ENCODE measurements at regions not wholly inside any gene's neighbourhood (a gene's known extent, or its start where the extent isn't known, plus 50 kb on each side); places are given as distances from the start of the nearest gene placed in this dataset.
A peak's percentile ranks its signal among the peaks of the same experiment; 100 is the strongest.
"Not testable (repeated sequence)": the region's sequence is repeated elsewhere in the genome, so short reads cannot be mapped to it uniquely, and the experiment has no call there.

- no peak for DNase-seq (ENCODE audit: low read depth)
These were observed 237.8 kb downstream of the UACA start for GRCh38 chr15:70525551-70525950.

GRCh38 chr15:70524470-70524869 lies 238.9 kb downstream of the UACA start:
- no peak for DNase-seq (ENCODE audit: low read depth)

GRCh38 chr15:70523616-70524015 lies 239.7 kb downstream of the UACA start:
- no peak for DNase-seq (ENCODE audit: low read depth)

- no peak for DNase-seq (ENCODE audit: low read depth)
These were observed 240.2 kb downstream of the UACA start for GRCh38 chr15:70523192-70523591.

GRCh38 chr15:70522323-70522966 lies 240.9 kb downstream of the UACA start:
- no peak for DNase-seq (ENCODE audit: low read depth)

- no peak for DNase-seq (ENCODE audit: low read depth)
These were observed 241.6 kb downstream of the UACA start for GRCh38 chr15:70521576-70522322.

GRCh38 chr15:70519616-70520015 lies 243.7 kb downstream of the UACA start:
- DNase-seq (ENCODE audit: low read depth), result no peak

GRCh38 chr15:70519004-70519365 lies 244.4 kb downstream of the UACA start:
- DNase-seq (ENCODE audit: low read depth), result no peak

GRCh38 chr15:70518201-70519003 lies 245.0 kb downstream of the UACA start:
- no peak for DNase-seq (ENCODE audit: low read depth)

GRCh38 chr15:70517194-70517590 lies 246.2 kb downstream of the UACA start:
- DNase-seq (ENCODE audit: low read depth), result no peak

- no peak for DNase-seq (ENCODE audit: low read depth)
These were observed 246.8 kb downstream of the UACA start for GRCh38 chr15:70516408-70517193.

GRCh38 chr15:70514251-70514650 lies 249.1 kb downstream of the UACA start:
- DNase-seq (ENCODE audit: low read depth), result no peak

GRCh38 chr15:70513819-70514218 lies 249.5 kb downstream of the UACA start:
- no peak for DNase-seq (ENCODE audit: low read depth)

- peak; percentile 85 for DNase-seq (ENCODE audit: low read depth)
These were observed 250.5 kb downstream of the UACA start for GRCh38 chr15:70512772-70513362.

GRCh38 chr15:70511972-70512587 lies 251.3 kb downstream of the UACA start:
- DNase-seq (ENCODE audit: low read depth), result not testable (repeated sequence)

- no peak for DNase-seq (ENCODE audit: low read depth)
These were observed 252.9 kb downstream of the UACA start for GRCh38 chr15:70510433-70510832.

GRCh38 chr15:70509731-70510143 lies 253.6 kb downstream of the UACA start:
- no peak for DNase-seq (ENCODE audit: low read depth)

GRCh38 chr15:70509282-70509662 lies 254.1 kb downstream of the UACA start:
- no peak for DNase-seq (ENCODE audit: low read depth)

- DNase-seq (ENCODE audit: low read depth), result peak; percentile 97
These were observed 254.6 kb downstream of the UACA start for GRCh38 chr15:70508561-70509281.

GRCh38 chr15:70507772-70508371 lies 255.5 kb downstream of the UACA start:
- peak; percentile 88 for DNase-seq (ENCODE audit: low read depth)

Measured in Daoy (cell line).